HCT116 (cell line): ENCODE measurements at regions not wholly inside any gene's neighbourhood (a gene's known extent, or its start where the extent isn't known, plus 50 kb on each side); places are given as distances from the start of the nearest gene placed in this dataset.

Experiments used
- EZH2phosphoT487 ChIP-seq: fragments of 200-600 bp; IDR thresholded peaks from 2 replicates; pipeline ENCODE4 v1.6.1; 2018; ENCODE audit warnings: antibody characterized with exemption, borderline replicate concordance
- FOSL1 ChIP-seq: IDR thresholded peaks from 2 replicates; pipeline ENCODE4 v1.6.1; 2012; ENCODE audit warnings: low read depth
- POLR2A ChIP-seq: IDR thresholded peaks from 2 replicates; pipeline ENCODE4 v1.7.0; 2011; ENCODE audit warnings: borderline replicate concordance; ENCODE audit not compliant: insufficient read depth, insufficient read length; ENCODE audit errors: extremely low read depth
- TF ChIP-seq, protein P1 (sequence below), 3 experiments: fragments of 200-600 bp in 1 of 3; sonication (generic) in 1 of 3; IDR thresholded peaks in 2 of 3; conservative IDR thresholded peaks in 1 of 3; 2 replicates each; pipeline ENCODE4 v1.5.1; 2012 to 2017; ENCODE audit warnings: low read depth in 2 of 3, low read length in 2 of 3, antibody characterized with exemption in 1 of 3, borderline replicate concordance in 1 of 3, control low read depth in 1 of 3, mild to moderate bottlenecking in 1 of 3, mixed read lengths in 1 of 3, mixed run types in 1 of 3, moderate library complexity in 1 of 3; ENCODE audit not compliant: insufficient read depth in 1 of 3

DNA sequence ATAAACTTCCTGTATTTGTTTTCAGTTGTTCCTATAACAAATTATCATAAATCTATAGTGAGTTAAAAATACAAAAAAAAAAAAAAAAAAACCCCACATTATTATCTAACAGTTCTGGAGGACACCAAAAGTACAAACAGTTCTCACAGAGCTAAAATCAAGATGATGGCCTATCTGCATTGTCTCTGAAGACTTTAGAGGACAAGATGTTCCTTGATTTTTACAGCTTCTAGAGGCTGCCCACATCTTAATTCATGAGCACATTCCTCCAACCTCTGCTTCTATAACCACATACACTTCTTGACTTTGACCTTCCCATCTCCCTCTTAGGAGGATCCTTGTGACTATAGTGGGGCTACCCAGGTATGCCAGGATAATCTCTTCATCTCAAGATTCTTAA, 806.1 kb downstream of the LTN1 start:
- TF ChIP-seq, protein P1, sequence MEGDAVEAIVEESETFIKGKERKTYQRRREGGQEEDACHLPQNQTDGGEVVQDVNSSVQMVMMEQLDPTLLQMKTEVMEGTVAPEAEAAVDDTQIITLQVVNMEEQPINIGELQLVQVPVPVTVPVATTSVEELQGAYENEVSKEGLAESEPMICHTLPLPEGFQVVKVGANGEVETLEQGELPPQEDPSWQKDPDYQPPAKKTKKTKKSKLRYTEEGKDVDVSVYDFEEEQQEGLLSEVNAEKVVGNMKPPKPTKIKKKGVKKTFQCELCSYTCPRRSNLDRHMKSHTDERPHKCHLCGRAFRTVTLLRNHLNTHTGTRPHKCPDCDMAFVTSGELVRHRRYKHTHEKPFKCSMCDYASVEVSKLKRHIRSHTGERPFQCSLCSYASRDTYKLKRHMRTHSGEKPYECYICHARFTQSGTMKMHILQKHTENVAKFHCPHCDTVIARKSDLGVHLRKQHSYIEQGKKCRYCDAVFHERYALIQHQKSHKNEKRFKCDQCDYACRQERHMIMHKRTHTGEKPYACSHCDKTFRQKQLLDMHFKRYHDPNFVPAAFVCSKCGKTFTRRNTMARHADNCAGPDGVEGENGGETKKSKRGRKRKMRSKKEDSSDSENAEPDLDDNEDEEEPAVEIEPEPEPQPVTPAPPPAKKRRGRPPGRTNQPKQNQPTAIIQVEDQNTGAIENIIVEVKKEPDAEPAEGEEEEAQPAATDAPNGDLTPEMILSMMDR (IDR thresholded peaks at IDR 0.05 in 2 of 3, conservative IDR thresholded peaks at IDR 0.05 in 1 of 3; ENCODE audit: borderline replicate concordance in 1 of 3, insufficient read depth in 1 of 3, low read depth in 2 of 3, low read length in 2 of 3): no peak
- TF ChIP-seq POLR2A (no peak), FOSL1 (no peak), EZH2phosphoT487 (no peak)
